H9 (cell line): ENCODE measurements at regions not wholly inside any gene's neighbourhood (a gene's known extent, or its start where the extent isn't known, plus 50 kb on each side); places are given as distances from the start of the nearest gene placed in this dataset.

Experiments
- DNase-seq: peaks from one replicate; pipeline ENCODE4 v3.0.0-alpha.2; 2017
- H2AFZ ChIP-seq: one replicate; pipeline ENCODE4 v1.6.1; 2013; ENCODE audit warnings: mild to moderate bottlenecking, low read length, control low read depth, moderate library complexity
- H2AK5ac ChIP-seq: 2 replicates; pipeline ENCODE4 v1.6.1; 2013; ENCODE audit warnings: low read length, control low read depth, mixed read lengths; ENCODE audit not compliant: insufficient read length
- H2BK120ac ChIP-seq: one replicate; pipeline ENCODE4 v1.6.1; 2013; ENCODE audit warnings: low read depth, mild to moderate bottlenecking, low read length, control low read depth, inconsistent platforms; ENCODE audit not compliant: poor library complexity, severe bottlenecking
- H2BK12ac ChIP-seq: 2 replicates; pipeline ENCODE4 v1.6.1; 2013; ENCODE audit warnings: low read length, control low read depth, mixed read lengths, low read depth; ENCODE audit not compliant: insufficient read length
- H2BK15ac ChIP-seq: 2 replicates; pipeline ENCODE4 v1.6.1; 2013; ENCODE audit warnings: low read depth, low read length, control low read depth
- H2BK20ac ChIP-seq: one replicate; pipeline ENCODE4 v1.6.1; 2013; ENCODE audit warnings: low read depth, mild to moderate bottlenecking, low read length, control low read depth, inconsistent platforms; ENCODE audit not compliant: poor library complexity, severe bottlenecking
- H2BK5ac ChIP-seq: 2 replicates; pipeline ENCODE4 v1.6.1; 2013; ENCODE audit warnings: low read length, control low read depth, mixed read lengths; ENCODE audit not compliant: insufficient read length
- H3K14ac ChIP-seq: 2 replicates; pipeline ENCODE4 v1.6.1; 2013; ENCODE audit warnings: low read length, control low read depth; ENCODE audit not compliant: insufficient read depth
- H3K18ac ChIP-seq: 2 replicates; pipeline ENCODE4 v1.6.1; 2013; ENCODE audit warnings: low read depth, mild to moderate bottlenecking, mixed read lengths, low read length, control low read depth; ENCODE audit not compliant: insufficient read length
- H3K23ac ChIP-seq: 2 replicates; pipeline ENCODE4 v1.6.1; 2013; ENCODE audit warnings: low read length, control low read depth, mixed read lengths, low read depth; ENCODE audit not compliant: insufficient read length
- H3K23me2 ChIP-seq: 2 replicates; pipeline ENCODE4 v1.6.1; 2013; ENCODE audit warnings: low read depth, mild to moderate bottlenecking, mixed read lengths, low read length, control low read depth; ENCODE audit not compliant: insufficient read length, poor library complexity, severe bottlenecking
- H3K27ac ChIP-seq: 2 replicates; pipeline ENCODE4 v1.5.1; 2013; ENCODE audit warnings: low read length, control low read depth, mixed read lengths, low read depth; ENCODE audit not compliant: insufficient read length
- H3K27me3 ChIP-seq: 2 replicates; pipeline ENCODE4 v1.6.1; 2013; ENCODE audit warnings: low read length, control low read depth, inconsistent platforms; ENCODE audit not compliant: insufficient read depth
- H3K4ac ChIP-seq: 2 replicates; pipeline ENCODE4 v1.6.1; 2013; ENCODE audit warnings: low read depth, mild to moderate bottlenecking, control low read depth, inconsistent platforms, low read length, moderate library complexity
- H3K4me1 ChIP-seq: 2 replicates; pipeline ENCODE4 v1.6.1; 2013; ENCODE audit warnings: low read length, control low read depth, inconsistent platforms; ENCODE audit not compliant: insufficient read depth
- H3K4me2 ChIP-seq: 2 replicates; pipeline ENCODE4 v1.6.1; 2013; ENCODE audit warnings: low read length, control low read depth, mixed read lengths; ENCODE audit not compliant: insufficient read length, insufficient read depth
- H3K56ac ChIP-seq: 2 replicates; pipeline ENCODE4 v1.6.1; 2013; ENCODE audit warnings: low read depth, mild to moderate bottlenecking, mixed read lengths, low read length, control low read depth; ENCODE audit not compliant: insufficient read length
- H3K79me1 ChIP-seq: 2 replicates; pipeline ENCODE4 v1.6.1; 2013; ENCODE audit warnings: low read depth, mild to moderate bottlenecking, moderate library complexity, low read length, control low read depth, inconsistent platforms; ENCODE audit not compliant: insufficient read depth, poor library complexity, severe bottlenecking
- H3K79me2 ChIP-seq: 2 replicates; pipeline ENCODE4 v1.6.1; 2013; ENCODE audit warnings: low read length, control low read depth, inconsistent platforms; ENCODE audit not compliant: insufficient read depth
- H3K9ac ChIP-seq: 2 replicates; pipeline ENCODE4 v1.6.1; 2013; ENCODE audit warnings: low read length, control low read depth, mixed read lengths; ENCODE audit not compliant: insufficient read length; ENCODE audit errors: extremely low read depth
- H3K9me3 ChIP-seq: one replicate; pipeline ENCODE4 v1.6.1; 2013; ENCODE audit warnings: low read depth, low read length, inconsistent platforms; ENCODE audit not compliant: control insufficient read depth
- H3T11ph ChIP-seq: one replicate; pipeline ENCODE4 v1.6.1; 2013; ENCODE audit warnings: mild to moderate bottlenecking, low read length, control low read depth, inconsistent platforms
- H4K20me1 ChIP-seq: one replicate; pipeline ENCODE4 v1.6.1; 2013; ENCODE audit not compliant: control insufficient read depth, insufficient read length, insufficient read depth
- H4K5ac ChIP-seq: 2 replicates; pipeline ENCODE4 v1.6.1; 2013; ENCODE audit warnings: low read depth, mild to moderate bottlenecking, mixed read lengths, low read length, control low read depth; ENCODE audit not compliant: insufficient read length
- H4K8ac ChIP-seq: replicated peaks from 2 replicates; pipeline ENCODE4 v1.6.1; 2013; ENCODE audit warnings: low read length, control low read depth, mixed read lengths, low read depth; ENCODE audit not compliant: insufficient read length
- H4K91ac ChIP-seq: 2 replicates; pipeline ENCODE4 v1.6.1; 2013; ENCODE audit warnings: low read depth, mild to moderate bottlenecking, moderate library complexity, mixed read lengths, low read length, control low read depth; ENCODE audit not compliant: insufficient read length
- H3K27ac Mint-ChIP-seq, 3 experiments: 2 replicates in 2 of 3; 3 replicates in 1 of 3; pipeline ENCODE4 v1.8.0; 2020 to 2021; ENCODE audit warnings: mixed read lengths in 3 of 3, mild to moderate bottlenecking in 1 of 3, moderate library complexity in 1 of 3
- H3K27me3 Mint-ChIP-seq: 2 replicates; pipeline ENCODE4 v1.8.0; 2021; ENCODE audit warnings: low read depth, mild to moderate bottlenecking, moderate library complexity, mixed read lengths
- H3K36me3 Mint-ChIP-seq, 3 experiments: 2 replicates in 2 of 3; 3 replicates in 1 of 3; pipeline ENCODE4 v1.8.0; 2020 to 2021; ENCODE audit warnings: low read depth in 3 of 3, mixed read lengths in 3 of 3; ENCODE audit not compliant: insufficient read depth in 1 of 3
- H3K4me1 Mint-ChIP-seq, 2 experiments: 2 replicates each; pipeline ENCODE4 v1.8.0; 2020; ENCODE audit warnings: mixed read lengths in 2 of 2
- H3K4me3 Mint-ChIP-seq, 2 experiments: 2 replicates in 1 of 2; 3 replicates in 1 of 2; pipeline ENCODE4 v1.8.0; 2020 to 2021; ENCODE audit warnings: mild to moderate bottlenecking in 2 of 2, mixed read lengths in 2 of 2, moderate library complexity in 1 of 2
- H3K9me3 Mint-ChIP-seq, 2 experiments: 2 replicates in 1 of 2; 3 replicates in 1 of 2; pipeline ENCODE4 v1.8.0; 2020; ENCODE audit warnings: mild to moderate bottlenecking in 2 of 2, mixed read lengths in 2 of 2, moderate library complexity in 1 of 2
- CTCF ChIP-seq: fragments of 200-600 bp; sonication (generic); conservative IDR thresholded peaks from 3 replicates; pipeline ENCODE4 v1.8.0; 2021; ENCODE audit warnings: antibody characterized with exemption, mild to moderate bottlenecking
- WGBS: extraction: QIAGEN DNeasy Blood & Tissue Kit; methylation state at CpG from one replicate; pipeline ENCODE4 v1.1.7; 2013; ENCODE audit warnings: missing lambda C conversion rate, low lambda C conversion rate, mixed read lengths; ENCODE audit not compliant: insufficient read length; ENCODE audit errors: extremely low coverage; 5-methylcytosine and 5-hydroxymethylcytosine counted together

- no peak overlapping the region for H3K4me2 ChIP-seq
- no peak overlapping the region for H2BK12ac ChIP-seq
- no peak overlapping the region for H4K5ac ChIP-seq
- TF ChIP-seq CTCF, result no peak
- no peak overlapping the region for H4K8ac ChIP-seq
- no peaks in the 10 kb centered on the region for H3K79me1 ChIP-seq
- no peak for DNase-seq
- no peak overlapping the region for H3T11ph ChIP-seq
- peaks cover 9% of the 10 kb centered on the region for H3K9me3 ChIP-seq
- no peak overlapping the region for H2BK20ac ChIP-seq
- H3K27me3 Mint-ChIP-seq, result no peaks in the 10 kb centered on the region; the same call in none of the 2 replicates
- H3K4ac ChIP-seq, result no peak overlapping the region
- H2BK120ac ChIP-seq, result no peak overlapping the region
- no peak overlapping the region for H2BK15ac ChIP-seq
- H2AFZ ChIP-seq, result no peak overlapping the region
- H3K4me1 Mint-ChIP-seq, result peaks cover 0 to 2% of the 10 kb centered on the region in 2 experiments; a peak in 1 of 4 replicates
- H3K9ac ChIP-seq, result no peak overlapping the region
- H4K91ac ChIP-seq, result no peak overlapping the region
- H3K4me1 ChIP-seq, result no peaks in the 10 kb centered on the region; the same call in 1 of the 2 replicates
- peaks cover 17 to 18% of the 10 kb centered on the region in 2 experiments for H3K9me3 Mint-ChIP-seq
- H3K27me3 ChIP-seq, result no peaks in the 10 kb centered on the region
- H2BK5ac ChIP-seq, result no peak overlapping the region
- no peak overlapping the region for H3K27ac ChIP-seq
- no CpG with 5 or more reads among the region's 1 CpG for WGBS
- no peak overlapping the region for H3K23ac ChIP-seq
- no peak overlapping the region for H3K18ac ChIP-seq
- H2AK5ac ChIP-seq, result no peak overlapping the region
- no peaks in the 10 kb centered on the region for H3K23me2 ChIP-seq
- no peak overlapping the region for H3K27ac Mint-ChIP-seq
- H4K20me1 ChIP-seq, result no peaks in the 10 kb centered on the region
- H3K79me2 ChIP-seq, result no peaks in the 10 kb centered on the region
- peaks cover 7 to 16% (median 13%) of the 10 kb centered on the region in 3 experiments for H3K36me3 Mint-ChIP-seq
- H3K14ac ChIP-seq, result no peak overlapping the region
- no peak overlapping the region for H3K56ac ChIP-seq
- no peak overlapping the region for H3K4me3 Mint-ChIP-seq
Observed at GRCh38 chr3:64299206-64299605, 73.9 kb upstream of the PRICKLE2 start.
